IMR-90 (cell line): ENCODE measurements at regions not wholly inside any gene's neighbourhood (a gene's known extent, or its start where the extent isn't known, plus 50 kb on each side); places are given as distances from the start of the nearest gene placed in this dataset.

Experiments used
- BHLHE40 ChIP-seq: fragments of 150-350 bp; IDR thresholded peaks from 2 replicates; pipeline ENCODE4 v1.6.1; 2016; ENCODE audit warnings: mild to moderate bottlenecking, low read depth, low read length
- TF ChIP-seq, protein P1 (sequence below): conservative IDR thresholded peaks from 2 replicates; pipeline ENCODE4 v1.5.1; 2012; ENCODE audit warnings: mild to moderate bottlenecking, low read depth, low read length, improper control_type of control experiment

DNA sequence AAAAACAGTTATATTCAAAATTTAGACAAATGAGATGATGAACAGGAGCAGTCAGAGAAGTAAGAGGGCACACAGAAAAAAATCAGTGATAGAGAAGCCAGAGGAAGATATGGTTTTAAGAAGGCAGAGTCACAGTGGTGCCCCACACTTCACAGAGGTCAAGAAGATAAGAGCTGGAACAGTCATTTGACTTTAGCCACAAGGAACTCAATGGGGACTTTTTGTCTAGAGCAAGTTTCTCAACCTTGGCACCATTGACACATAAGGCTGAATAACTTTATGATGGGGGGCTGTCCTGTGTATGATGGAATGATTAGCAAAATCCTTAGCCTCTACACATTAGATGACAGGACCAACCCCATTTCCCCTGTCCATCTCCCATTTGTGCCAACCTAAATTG is 172.8 kb upstream of the PLEKHG7 start:
- TF ChIP-seq, protein P1, sequence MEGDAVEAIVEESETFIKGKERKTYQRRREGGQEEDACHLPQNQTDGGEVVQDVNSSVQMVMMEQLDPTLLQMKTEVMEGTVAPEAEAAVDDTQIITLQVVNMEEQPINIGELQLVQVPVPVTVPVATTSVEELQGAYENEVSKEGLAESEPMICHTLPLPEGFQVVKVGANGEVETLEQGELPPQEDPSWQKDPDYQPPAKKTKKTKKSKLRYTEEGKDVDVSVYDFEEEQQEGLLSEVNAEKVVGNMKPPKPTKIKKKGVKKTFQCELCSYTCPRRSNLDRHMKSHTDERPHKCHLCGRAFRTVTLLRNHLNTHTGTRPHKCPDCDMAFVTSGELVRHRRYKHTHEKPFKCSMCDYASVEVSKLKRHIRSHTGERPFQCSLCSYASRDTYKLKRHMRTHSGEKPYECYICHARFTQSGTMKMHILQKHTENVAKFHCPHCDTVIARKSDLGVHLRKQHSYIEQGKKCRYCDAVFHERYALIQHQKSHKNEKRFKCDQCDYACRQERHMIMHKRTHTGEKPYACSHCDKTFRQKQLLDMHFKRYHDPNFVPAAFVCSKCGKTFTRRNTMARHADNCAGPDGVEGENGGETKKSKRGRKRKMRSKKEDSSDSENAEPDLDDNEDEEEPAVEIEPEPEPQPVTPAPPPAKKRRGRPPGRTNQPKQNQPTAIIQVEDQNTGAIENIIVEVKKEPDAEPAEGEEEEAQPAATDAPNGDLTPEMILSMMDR: no peak
- no peak for TF ChIP-seq BHLHE40
